ENCODE measurements at regions not wholly inside any gene's neighbourhood (a gene's known extent, or its start where the extent isn't known, plus 50 kb on each side); places are given as distances from the start of the nearest gene placed in this dataset.

- Histone ChIP-seq H3K9me3 (no peaks in the 10 kb centered on the region), H3K4me3 (no peak overlapping the region), H3K27ac (no peak overlapping the region), H3K36me3 (no peaks in the 10 kb centered on the region), H3K4me1 (no peaks in the 10 kb centered on the region), H3K27me3 (no peaks in the 10 kb centered on the region)
- 41 to 45% methylated on average over 3 of the region's 3 CpGs for WGBS, 2 donors
- no peak for DNase-seq
- intact Hi-C loops (cut with DNase I), result no loop called here
- TF ChIP-seq POLR2AphosphoS5 (IDR thresholded peaks at IDR 0.05) (no peak), POLR2A (IDR thresholded peaks at IDR 0.05) (no peak), EP300 (IDR thresholded peaks at IDR 0.05) (no peak), CTCF (IDR thresholded peaks at IDR 0.05) (no peak)
Observed at GRCh38 chr5:26535215-26535614, 503.2 kb downstream of the CDH9 start.

DNA sequence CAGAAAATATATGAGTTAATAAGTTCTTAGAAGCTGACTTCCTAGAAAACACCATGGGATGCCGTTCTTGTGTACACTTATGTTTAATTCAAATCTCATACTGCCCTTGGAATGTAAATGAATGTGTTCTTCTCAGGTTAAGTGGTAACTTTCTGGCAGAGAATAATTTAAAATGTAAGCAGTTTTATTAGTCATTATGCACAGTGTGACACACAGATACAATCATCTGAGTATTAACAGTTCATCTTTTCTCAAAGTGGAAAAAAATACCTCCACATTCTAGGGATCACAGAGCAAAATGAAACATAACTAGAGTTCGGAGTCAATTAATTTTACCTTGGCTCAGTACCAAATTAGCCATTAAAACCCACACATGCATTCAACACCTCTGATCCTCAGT is 508.1 kb downstream of the CDH9 start:
- intact Hi-C loops (cut with DNase I), result no loop called here
- Histone ChIP-seq H3K9me3 (no peaks in the 10 kb centered on the region), H3K27me3 (no peaks in the 10 kb centered on the region), H3K4me1 (no peaks in the 10 kb centered on the region), H3K4me3 (no peak overlapping the region), H3K36me3 (no peaks in the 10 kb centered on the region), H3K27ac (no peak overlapping the region)
- no peak for DNase-seq
- TF ChIP-seq POLR2A (IDR thresholded peaks at IDR 0.05) (no peak), CTCF (IDR thresholded peaks at IDR 0.05) (no peak)
- 73 to 76% methylated on average over 2 of the region's 2 CpGs for WGBS, 2 donors

DNA sequence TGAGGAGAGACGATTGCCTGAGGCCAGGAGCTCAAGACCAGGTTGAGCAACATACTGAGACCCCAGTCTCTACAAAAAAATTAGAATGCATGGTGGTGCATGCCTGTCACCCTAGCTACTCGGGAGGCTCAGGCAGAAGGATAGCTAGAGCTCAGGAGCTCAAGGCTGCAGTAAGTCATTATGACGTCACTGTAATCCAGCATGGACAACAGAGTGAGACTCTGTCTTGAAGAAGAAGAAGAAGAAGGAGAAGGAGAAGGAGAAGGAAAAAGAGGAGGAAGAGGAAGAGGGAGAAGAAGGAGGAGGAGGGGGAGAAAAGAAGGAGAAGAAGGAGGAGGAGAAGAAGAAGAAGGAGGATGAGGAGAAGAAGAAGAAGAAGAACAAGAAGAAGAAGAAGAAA is 519.1 kb downstream of the CDH9 start:
- Histone ChIP-seq H3K36me3 (no peaks in the 10 kb centered on the region), H3K4me3 (no peak overlapping the region), H3K4me1 (no peaks in the 10 kb centered on the region), H3K9me3 (no peaks in the 10 kb centered on the region), H3K27ac (no peak overlapping the region), H3K27me3 (no peaks in the 10 kb centered on the region)
- intact Hi-C loops (cut with DNase I), result no loop called here
- 54 to 62% methylated on average over 3 of the region's 3 CpGs for WGBS, 2 donors
- DNase-seq, result no peak
- no peak for TF ChIP-seq CTCF (IDR thresholded peaks at IDR 0.05)
- TF ChIP-seq EP300 (IDR thresholded peaks at IDR 0.05), result no peak
- TF ChIP-seq POLR2AphosphoS5 (IDR thresholded peaks at IDR 0.05), result no peak
- TF ChIP-seq POLR2A (IDR thresholded peaks at IDR 0.05), result no peak

- no peaks in the 10 kb centered on the region for H3K27me3 ChIP-seq
- H3K4me1 ChIP-seq, result no peaks in the 10 kb centered on the region
- no peak overlapping the region for H3K4me3 ChIP-seq
- 82% methylated on average over 5 of the region's 5 CpGs for WGBS, 2 donors
- no peaks in the 10 kb centered on the region for H3K9me3 ChIP-seq
- DNase-seq, result no peak
- intact Hi-C loops (cut with DNase I), result no loop called here
- TF ChIP-seq EP300 (IDR thresholded peaks at IDR 0.05) (no peak), CTCF (IDR thresholded peaks at IDR 0.05) (no peak), POLR2A (IDR thresholded peaks at IDR 0.05) (no peak), POLR2AphosphoS5 (IDR thresholded peaks at IDR 0.05) (no peak)
- no peak overlapping the region for H3K27ac ChIP-seq
- H3K36me3 ChIP-seq, result no peaks in the 10 kb centered on the region
Observed at GRCh38 chr5:26518065-26518464, 520.3 kb downstream of the CDH9 start.

GRCh38 chr5:26498972-26499371 is 539.4 kb downstream of the CDH9 start:
- no peaks in the 10 kb centered on the region for H3K9me3 ChIP-seq
- H3K27me3 ChIP-seq, result no peaks in the 10 kb centered on the region
- no peaks in the 10 kb centered on the region for H3K4me1 ChIP-seq
- 47 to 71% methylated on average over 5 of the region's 5 CpGs for WGBS, 2 donors
- TF ChIP-seq POLR2AphosphoS5 (IDR thresholded peaks at IDR 0.05) (no peak), POLR2A (IDR thresholded peaks at IDR 0.05) (no peak), EP300 (IDR thresholded peaks at IDR 0.05) (no peak), CTCF (IDR thresholded peaks at IDR 0.05) (no peak)
- intact Hi-C loops (cut with DNase I), result no loop called here
- no peaks in the 10 kb centered on the region for H3K36me3 ChIP-seq
- no peak overlapping the region for H3K27ac ChIP-seq
- H3K4me3 ChIP-seq, result no peak overlapping the region
- no peak for DNase-seq

Measured in sigmoid colon (tissue), 6 donors.